T-helper 2 cell treated with Interferon-gamma antibody and Interleukin-4, amounts not matched to agents 5 μg/mL and 100 μg/mL, for 36 hours (primary cell): ENCODE measurements at regions not wholly inside any gene's neighbourhood (a gene's known extent, or its start where the extent isn't known, plus 50 kb on each side); places are given as distances from the start of the nearest gene placed in this dataset.
"Not testable (repeated sequence)": the region's sequence is repeated elsewhere in the genome, so short reads cannot be mapped to it uniquely, and the experiment has no call there.

Experiments used
- DNase-seq: peaks from one replicate; pipeline ENCODE4 v3.0.0; 2021; ENCODE audit warnings: low spot score
- H3K27ac Mint-ChIP-seq: one replicate; pipeline ENCODE4 v1.8.0; 2021; ENCODE audit warnings: mild to moderate bottlenecking, mixed read lengths
- H3K27me3 Mint-ChIP-seq: one replicate; pipeline ENCODE4 v1.8.0; 2021; ENCODE audit warnings: low read depth, mixed read lengths
- H3K36me3 Mint-ChIP-seq: one replicate; pipeline ENCODE4 v1.8.0; 2021; ENCODE audit warnings: low read depth, mixed read lengths
- H3K4me1 Mint-ChIP-seq: one replicate; pipeline ENCODE4 v1.8.0; 2021; ENCODE audit warnings: low read depth, mixed read lengths
- H3K4me3 Mint-ChIP-seq: one replicate; pipeline ENCODE4 v1.8.0; 2022; ENCODE audit warnings: mild to moderate bottlenecking, moderate library complexity, mixed read lengths
- H3K9me3 Mint-ChIP-seq: one replicate; pipeline ENCODE4 v1.8.0; 2021; ENCODE audit warnings: mixed read lengths

- H3K9me3 Mint-ChIP-seq, result no peaks in the 10 kb centered on the region
- no peak for DNase-seq
- H3K4me3 Mint-ChIP-seq, result no peak overlapping the region
- H3K4me1 Mint-ChIP-seq, result no peaks in the 10 kb centered on the region
- peaks cover 8% of the 10 kb centered on the region for H3K27me3 Mint-ChIP-seq
- H3K27ac Mint-ChIP-seq, result no peak overlapping the region
- H3K36me3 Mint-ChIP-seq, result no peaks in the 10 kb centered on the region
Observed at GRCh38 chr11:69915151-69915500, 95.9 kb upstream of the FGF3 start.

- Mint-ChIP-seq H3K4me3 (no peak overlapping the region), H3K4me1 (no peaks in the 10 kb centered on the region), H3K36me3 (no peaks in the 10 kb centered on the region), H3K27ac (no peak overlapping the region), H3K27me3 (peaks cover 8% of the 10 kb centered on the region), H3K9me3 (no peaks in the 10 kb centered on the region)
- peak; percentile 32 for DNase-seq
Observed at GRCh38 chr11:69915501-69916250, 96.5 kb upstream of the FGF3 start.

GRCh38 chr11:69916251-69916649 lies 97.0 kb upstream of the FGF3 start:
- H3K4me3 Mint-ChIP-seq, H3K4me1 Mint-ChIP-seq, H3K36me3 Mint-ChIP-seq, DNase-seq, H3K9me3 Mint-ChIP-seq, H3K27me3 Mint-ChIP-seq, H3K27ac Mint-ChIP-seq: not testable (repeated sequence)

- Mint-ChIP-seq H3K4me3 (no peak overlapping the region), H3K9me3 (no peaks in the 10 kb centered on the region), H3K27me3 (peaks cover 8% of the 10 kb centered on the region), H3K27ac (no peak overlapping the region), H3K4me1 (no peaks in the 10 kb centered on the region), H3K36me3 (no peaks in the 10 kb centered on the region)
- DNase-seq, result no peak
Observed at GRCh38 chr11:69916806-69917387, 97.7 kb upstream of the FGF3 start.

GRCh38 chr11:69917529-69917928 lies 98.3 kb upstream of the FGF3 start:
- H3K4me1 Mint-ChIP-seq, result no peaks in the 10 kb centered on the region
- no peaks in the 10 kb centered on the region for H3K9me3 Mint-ChIP-seq
- H3K27ac Mint-ChIP-seq, result no peak overlapping the region
- H3K4me3 Mint-ChIP-seq, result no peak overlapping the region
- no peak for DNase-seq
- H3K36me3 Mint-ChIP-seq, result no peaks in the 10 kb centered on the region
- H3K27me3 Mint-ChIP-seq, result peaks cover 8% of the 10 kb centered on the region

GRCh38 chr11:69918231-69918937 lies 99.2 kb upstream of the FGF3 start:
- H3K27me3 Mint-ChIP-seq, result peaks cover 8% of the 10 kb centered on the region
- no peaks in the 10 kb centered on the region for H3K9me3 Mint-ChIP-seq
- no peaks in the 10 kb centered on the region for H3K4me1 Mint-ChIP-seq
- DNase-seq, result no peak
- H3K36me3 Mint-ChIP-seq, result no peaks in the 10 kb centered on the region
- no peak overlapping the region for H3K4me3 Mint-ChIP-seq
- H3K27ac Mint-ChIP-seq, result no peak overlapping the region

- H3K4me1 Mint-ChIP-seq, result no peaks in the 10 kb centered on the region
- DNase-seq, result peak; percentile 62
- no peak overlapping the region for H3K4me3 Mint-ChIP-seq
- H3K27me3 Mint-ChIP-seq, result peaks cover 8% of the 10 kb centered on the region
- no peaks in the 10 kb centered on the region for H3K36me3 Mint-ChIP-seq
- H3K27ac Mint-ChIP-seq, result no peak overlapping the region
- H3K9me3 Mint-ChIP-seq, result no peaks in the 10 kb centered on the region
Observed at GRCh38 chr11:69918938-69919650, 99.9 kb upstream of the FGF3 start.

- Mint-ChIP-seq H3K27ac (no peak overlapping the region), H3K4me3 (no peak overlapping the region), H3K36me3 (no peaks in the 10 kb centered on the region), H3K27me3 (peaks cover 14% of the 10 kb centered on the region), H3K4me1 (no peaks in the 10 kb centered on the region), H3K9me3 (no peaks in the 10 kb centered on the region)
- no peak for DNase-seq
Observed at GRCh38 chr11:69919659-69920344, 100.6 kb upstream of the FGF3 start.

- Mint-ChIP-seq H3K9me3 (no peaks in the 10 kb centered on the region), H3K4me1 (peaks cover under 1% of the 10 kb centered on the region), H3K27me3 (peaks cover 21% of the 10 kb centered on the region), H3K4me3 (no peak overlapping the region), H3K27ac (no peak overlapping the region), H3K36me3 (no peaks in the 10 kb centered on the region)
- DNase-seq, result no peak
Observed at GRCh38 chr11:69920345-69921127, 101.3 kb upstream of the FGF3 start.

GRCh38 chr11:69921128-69922014 lies 102.2 kb upstream of the FGF3 start:
- Mint-ChIP-seq H3K36me3 (no peaks in the 10 kb centered on the region), H3K4me3 (no peak overlapping the region), H3K4me1 (peaks cover 4% of the 10 kb centered on the region), H3K9me3 (no peaks in the 10 kb centered on the region), H3K27ac (no peak overlapping the region), H3K27me3 (peaks cover 28% of the 10 kb centered on the region)
- no peak for DNase-seq

- Mint-ChIP-seq H3K4me1 (peaks cover 4% of the 10 kb centered on the region), H3K9me3 (no peaks in the 10 kb centered on the region), H3K4me3 (no peak overlapping the region), H3K36me3 (no peaks in the 10 kb centered on the region), H3K27me3 (peaks cover 30% of the 10 kb centered on the region), H3K27ac (no peak overlapping the region)
- DNase-seq, result no peak
Observed at GRCh38 chr11:69922015-69922595, 102.9 kb upstream of the FGF3 start.

- Mint-ChIP-seq H3K27ac (no peak overlapping the region), H3K4me1 (peaks cover 4% of the 10 kb centered on the region), H3K27me3 (peaks cover 28% of the 10 kb centered on the region), H3K9me3 (no peaks in the 10 kb centered on the region), H3K36me3 (no peaks in the 10 kb centered on the region), H3K4me3 (no peak overlapping the region)
- DNase-seq, result no peak
Observed at GRCh38 chr11:69922596-69923111, 103.4 kb upstream of the FGF3 start.
